GM12878 (cell line): ENCODE measurements at regions not wholly inside any gene's neighbourhood (a gene's known extent, or its start where the extent isn't known, plus 50 kb on each side); places are given as distances from the start of the nearest gene placed in this dataset.

ENCODE experiments used
- ATAC-seq: fragments of 200-7000 bp; cut with Tn5 transposase; 3 replicates; pipeline ENCODE4 v1.9.1; 2020; ENCODE audit warnings: mild to moderate bottlenecking, moderate library complexity
- BruUV-seq: library from RNA; stranded (reverse); fragments of 400-500 nt; replicated peaks from 2 replicates; lab custom pipeline; 2021; lab: Mats Ljungman, UMichigan
- CTCF ChIA-PET: fragments of 300-600 bp; sonication (Branson Sonifier 250); formaldehyde crosslinking; extraction: SDS; loops from one replicate; lab custom pipeline; 2021; ENCODE audit warnings: inconsistent platforms; lab: Yijun Ruan, JAX
- POLR2A ChIA-PET: fragments of 350-600 bp; formaldehyde crosslinking; extraction: SDS; loops from one replicate; lab custom pipeline; 2021; ENCODE audit warnings: inconsistent platforms; lab: Charles Lee
- RAD21 ChIA-PET: fragments of 300-600 bp; sonication (Branson Sonifier 250); formaldehyde crosslinking; loops from one replicate; lab custom pipeline; 2023; ENCODE audit warnings: antibody characterized with exemption; ENCODE audit not compliant: unreplicated experiment; lab: Charles Lee
- SMC1A ChIA-PET: fragments of 300-600 bp; sonication (Branson Sonifier 250); formaldehyde crosslinking; loops from one replicate; lab custom pipeline; 2023; ENCODE audit not compliant: unreplicated experiment, uncharacterized antibody; lab: Charles Lee
- DNase-seq: peaks from one replicate; pipeline ENCODE4 v3.0.0-alpha.2; 2011; ENCODE audit warnings: low read depth, low spot score
- FAIRE-seq: peaks from 3 replicates; lab custom pipeline; 2011; peaks lifted over from hg19 to GRCh38; lab: Jason Lieb, UNC
- H2AFZ ChIP-seq: 2 replicates; pipeline ENCODE4 v1.6.0; 2011; ENCODE audit warnings: low read depth, low read length, control low read depth; ENCODE audit not compliant: control insufficient read depth
- H3K27ac ChIP-seq: 2 replicates; pipeline ENCODE4 v1.5.1; 2011; ENCODE audit warnings: control low read depth; ENCODE audit not compliant: control insufficient read depth, insufficient read depth
- H3K27me3 ChIP-seq, 2 experiments: replicated peaks in 1 of 2; 2 replicates each; pipeline versions ENCODE4 v1.6.0 to v1.6.1; 2011; ENCODE audit warnings: low read length in 1 of 2; ENCODE audit not compliant: control insufficient read depth in 2 of 2, insufficient read depth in 2 of 2
- H3K36me3 ChIP-seq, 2 experiments: 2 replicates each; pipeline ENCODE4 v1.5.1; 2011; ENCODE audit warnings: low read length in 1 of 2; ENCODE audit not compliant: control insufficient read depth in 2 of 2, insufficient read depth in 2 of 2
- H3K4me1 ChIP-seq: 2 replicates; pipeline ENCODE4 v1.6.1; 2011; ENCODE audit warnings: mild to moderate bottlenecking, low read length, moderate library complexity, mixed read lengths; ENCODE audit not compliant: control insufficient read depth, insufficient read depth
- H3K4me2 ChIP-seq: 2 replicates; pipeline ENCODE4 v1.6.0; 2011; ENCODE audit warnings: control low read depth; ENCODE audit not compliant: control insufficient read depth, insufficient read depth
- H3K4me3 ChIP-seq: fragments of 200-600 bp; sonication (generic); 2 replicates; pipeline ENCODE4 v1.5.1; 2016
- H3K79me2 ChIP-seq: 2 replicates; pipeline ENCODE4 v1.6.0; 2011; ENCODE audit warnings: low read length; ENCODE audit not compliant: control insufficient read depth, insufficient read depth
- H3K9ac ChIP-seq: 2 replicates; pipeline ENCODE4 v1.8.0; 2011; ENCODE audit warnings: low read length, control low read depth, mixed read lengths; ENCODE audit not compliant: control insufficient read depth, insufficient read depth
- H3K9me3 ChIP-seq: replicated peaks from 3 replicates; pipeline ENCODE4 v1.5.1; 2011; ENCODE audit warnings: mild to moderate bottlenecking, low read length; ENCODE audit not compliant: control insufficient read depth, insufficient read depth
- H4K20me1 ChIP-seq: 2 replicates; pipeline ENCODE4 v1.6.0; 2011; ENCODE audit not compliant: control insufficient read depth, insufficient read depth
- CREB1 ChIP-seq: IDR thresholded peaks from 2 replicates; pipeline ENCODE4 v1.6.1; 2012; ENCODE audit warnings: low read depth, mild to moderate bottlenecking, inconsistent platforms
- EZH2 ChIP-seq: IDR thresholded peaks from 2 replicates; pipeline ENCODE4 v1.6.1; 2012; ENCODE audit warnings: low read depth, mild to moderate bottlenecking, control low read depth, inconsistent platforms, low read length, borderline replicate concordance; ENCODE audit not compliant: control insufficient read depth
- HCFC1 ChIP-seq: fragments of 150-350 bp; IDR thresholded peaks from 2 replicates; pipeline ENCODE4 v1.6.1; 2014; ENCODE audit warnings: low read length
- HDAC6 ChIP-seq: fragments of 200-600 bp; sonication (generic); IDR thresholded peaks from one replicate; pipeline ENCODE4 v1.8.0; 2017; ENCODE audit warnings: antibody characterized with exemption; ENCODE audit not compliant: unreplicated experiment
- IRF4 ChIP-seq: IDR thresholded peaks from 2 replicates; pipeline ENCODE4 v1.6.1; 2011; ENCODE audit warnings: low read depth, low read length
- KLF5 ChIP-seq: fragments of 450-650 bp; IDR thresholded peaks from 2 replicates; pipeline ENCODE4 v1.6.1; 2014; ENCODE audit warnings: mild to moderate bottlenecking; ENCODE audit not compliant: partially characterized antibody
- MXI1 ChIP-seq: fragments of 150-350 bp; IDR thresholded peaks from 2 replicates; pipeline ENCODE4 v1.6.1; 2011; ENCODE audit warnings: low read depth, mild to moderate bottlenecking, inconsistent platforms, low read length, improper control_type of control experiment
- MYB ChIP-seq: fragments of 150-350 bp; IDR thresholded peaks from 2 replicates; pipeline ENCODE4 v1.6.1; 2014; ENCODE audit warnings: mild to moderate bottlenecking, low read depth, low read length, borderline replicate concordance
- RBBP5 ChIP-seq: fragments of 200-600 bp; sonication (generic); conservative IDR thresholded peaks from 2 replicates; pipeline ENCODE4 v1.6.1; 2016
- SRF ChIP-seq, 2 experiments: IDR thresholded peaks; 2 replicates each; pipeline ENCODE4 v1.6.1; 2011; ENCODE audit warnings: low read depth in 2 of 2, low read length in 2 of 2, mild to moderate bottlenecking in 1 of 2, moderate library complexity in 1 of 2
- TCF3 ChIP-seq: IDR thresholded peaks from 2 replicates; pipeline ENCODE4 v1.6.1; 2012; ENCODE audit warnings: low read depth, mild to moderate bottlenecking, low read length, borderline replicate concordance; ENCODE audit not compliant: insufficient read depth
- ZNF207 ChIP-seq: fragments of 450-650 bp; IDR thresholded peaks from 2 replicates; pipeline ENCODE4 v1.6.1; 2014; ENCODE audit warnings: antibody characterized with exemption, mild to moderate bottlenecking, borderline replicate concordance
- WGBS: methylation state at CpG from one replicate; pipeline ENCODE4 v1.1.6; 2016; ENCODE audit warnings: low lambda C conversion rate; ENCODE audit not compliant: insufficient replicate concordance, insufficient coverage; ENCODE audit errors: missing lambda C conversion rate; 5-methylcytosine and 5-hydroxymethylcytosine counted together
- in situ Hi-C: fragments of 300-500 bp; cut with MboI; formaldehyde crosslinking; loops from 9 replicates; pipeline ENCODE4 v1.14.3; 2018; ENCODE audit warnings: mixed read lengths
- intact Hi-C: fragments of 100-400 bp; cut with micrococcal nuclease; formaldehyde crosslinking; loops from one replicate; pipeline ENCODE4 v1.14.2; 2022; ENCODE audit not compliant: unreplicated experiment
- TF ChIP-seq, protein P1 (sequence below): IDR thresholded peaks from 2 replicates; pipeline ENCODE4 v1.6.1; 2011; ENCODE audit warnings: low read depth, low read length, improper control_type of control experiment, borderline replicate concordance
- TF ChIP-seq, protein P2 (sequence below): IDR thresholded peaks from 2 replicates; pipeline ENCODE4 v1.6.1; 2011; ENCODE audit warnings: mild to moderate bottlenecking, low read depth, low read length, moderate library complexity; ENCODE audit not compliant: insufficient replicate concordance
- TF ChIP-seq, protein P3 (sequence below): fragments of 450-650 bp; IDR thresholded peaks from 2 replicates; pipeline ENCODE4 v1.6.1; 2017; ENCODE audit warnings: mild to moderate bottlenecking, moderate library complexity
- TF ChIP-seq, protein P4 (sequence below): fragments of 450-650 bp; formaldehyde crosslinking; IDR thresholded peaks from 2 replicates; pipeline ENCODE4 v1.4.0; 2020; ENCODE audit warnings: mild to moderate bottlenecking, moderate library complexity

DNA sequence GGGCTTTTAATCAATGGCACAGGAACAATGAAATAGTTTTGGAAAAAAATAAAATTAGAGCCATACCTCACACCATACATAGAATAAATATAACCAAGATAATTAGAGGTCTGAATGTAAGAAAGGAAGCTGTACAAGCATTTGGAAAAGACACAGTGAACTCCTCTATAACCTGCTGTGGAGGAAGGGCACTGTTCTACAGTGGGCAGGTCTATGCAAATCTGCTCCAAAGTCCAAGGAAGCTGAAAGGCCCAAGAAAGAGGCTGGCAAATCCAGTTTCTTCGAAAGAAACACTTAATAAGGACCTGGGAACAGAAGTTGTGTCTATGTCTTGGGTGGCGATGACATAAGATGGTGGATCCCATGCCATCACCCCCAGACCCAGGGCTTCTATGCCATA is 169.4 kb upstream of the RALGAPA2 start:
- no TSS peak for BruUV-seq
- Histone ChIP-seq H3K4me1 (no peaks in the 10 kb centered on the region), H3K36me3 (no peaks in the 10 kb centered on the region), H3K4me2 (no peak overlapping the region), H3K9ac (no peak overlapping the region), H3K27ac (no peak overlapping the region), H4K20me1 (no peaks in the 10 kb centered on the region), H3K9me3 (no peaks in the 10 kb centered on the region), H2AFZ (no peak overlapping the region), H3K79me2 (no peaks in the 10 kb centered on the region), H3K27me3 (no peaks in the 10 kb centered on the region; a peak in 2 of 4 replicates), H3K4me3 (no peak overlapping the region)
- 19% methylated on average over 2 of the region's 2 CpGs for WGBS
- in situ Hi-C loops (no loop called here), intact Hi-C loops (no loop called here)
- TF ChIP-seq EZH2 = no peak
- TF ChIP-seq HDAC6 = no peak
- no peak for TF ChIP-seq HCFC1
- no peak for TF ChIP-seq CREB1
- TF ChIP-seq MYB = no peak
- TF ChIP-seq, protein P1, sequence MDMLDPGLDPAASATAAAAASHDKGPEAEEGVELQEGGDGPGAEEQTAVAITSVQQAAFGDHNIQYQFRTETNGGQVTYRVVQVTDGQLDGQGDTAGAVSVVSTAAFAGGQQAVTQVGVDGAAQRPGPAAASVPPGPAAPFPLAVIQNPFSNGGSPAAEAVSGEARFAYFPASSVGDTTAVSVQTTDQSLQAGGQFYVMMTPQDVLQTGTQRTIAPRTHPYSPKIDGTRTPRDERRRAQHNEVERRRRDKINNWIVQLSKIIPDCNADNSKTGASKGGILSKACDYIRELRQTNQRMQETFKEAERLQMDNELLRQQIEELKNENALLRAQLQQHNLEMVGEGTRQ = no peak
- TF ChIP-seq, protein P2, sequence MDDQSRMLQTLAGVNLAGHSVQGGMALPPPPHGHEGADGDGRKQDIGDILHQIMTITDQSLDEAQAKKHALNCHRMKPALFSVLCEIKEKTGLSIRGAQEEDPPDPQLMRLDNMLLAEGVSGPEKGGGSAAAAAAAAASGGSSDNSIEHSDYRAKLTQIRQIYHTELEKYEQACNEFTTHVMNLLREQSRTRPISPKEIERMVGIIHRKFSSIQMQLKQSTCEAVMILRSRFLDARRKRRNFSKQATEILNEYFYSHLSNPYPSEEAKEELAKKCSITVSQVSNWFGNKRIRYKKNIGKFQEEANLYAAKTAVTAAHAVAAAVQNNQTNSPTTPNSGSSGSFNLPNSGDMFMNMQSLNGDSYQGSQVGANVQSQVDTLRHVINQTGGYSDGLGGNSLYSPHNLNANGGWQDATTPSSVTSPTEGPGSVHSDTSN = no peak
- no peak for TF ChIP-seq MXI1
- no peak for TF ChIP-seq ZNF207
- no peak for TF ChIP-seq SRF (IDR thresholded peaks at IDR 0.05; ENCODE audit: low read depth in 2 of 2, low read length in 2 of 2)
- TF ChIP-seq, protein P3, sequence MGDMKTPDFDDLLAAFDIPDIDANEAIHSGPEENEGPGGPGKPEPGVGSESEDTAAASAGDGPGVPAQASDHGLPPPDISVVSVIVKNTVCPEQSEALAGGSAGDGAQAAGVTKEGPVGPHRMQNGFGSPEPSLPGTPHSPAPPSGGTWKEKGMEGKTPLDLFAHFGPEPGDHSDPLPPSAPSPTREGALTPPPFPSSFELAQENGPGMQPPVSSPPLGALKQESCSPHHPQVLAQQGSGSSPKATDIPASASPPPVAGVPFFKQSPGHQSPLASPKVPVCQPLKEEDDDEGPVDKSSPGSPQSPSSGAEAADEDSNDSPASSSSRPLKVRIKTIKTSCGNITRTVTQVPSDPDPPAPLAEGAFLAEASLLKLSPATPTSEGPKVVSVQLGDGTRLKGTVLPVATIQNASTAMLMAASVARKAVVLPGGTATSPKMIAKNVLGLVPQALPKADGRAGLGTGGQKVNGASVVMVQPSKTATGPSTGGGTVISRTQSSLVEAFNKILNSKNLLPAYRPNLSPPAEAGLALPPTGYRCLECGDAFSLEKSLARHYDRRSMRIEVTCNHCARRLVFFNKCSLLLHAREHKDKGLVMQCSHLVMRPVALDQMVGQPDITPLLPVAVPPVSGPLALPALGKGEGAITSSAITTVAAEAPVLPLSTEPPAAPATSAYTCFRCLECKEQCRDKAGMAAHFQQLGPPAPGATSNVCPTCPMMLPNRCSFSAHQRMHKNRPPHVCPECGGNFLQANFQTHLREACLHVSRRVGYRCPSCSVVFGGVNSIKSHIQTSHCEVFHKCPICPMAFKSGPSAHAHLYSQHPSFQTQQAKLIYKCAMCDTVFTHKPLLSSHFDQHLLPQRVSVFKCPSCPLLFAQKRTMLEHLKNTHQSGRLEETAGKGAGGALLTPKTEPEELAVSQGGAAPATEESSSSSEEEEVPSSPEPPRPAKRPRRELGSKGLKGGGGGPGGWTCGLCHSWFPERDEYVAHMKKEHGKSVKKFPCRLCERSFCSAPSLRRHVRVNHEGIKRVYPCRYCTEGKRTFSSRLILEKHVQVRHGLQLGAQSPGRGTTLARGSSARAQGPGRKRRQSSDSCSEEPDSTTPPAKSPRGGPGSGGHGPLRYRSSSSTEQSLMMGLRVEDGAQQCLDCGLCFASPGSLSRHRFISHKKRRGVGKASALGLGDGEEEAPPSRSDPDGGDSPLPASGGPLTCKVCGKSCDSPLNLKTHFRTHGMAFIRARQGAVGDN = no peak
- TF ChIP-seq RBBP5 = no peak
- TF ChIP-seq IRF4 = no peak
- no peak for TF ChIP-seq TCF3
- TF ChIP-seq, protein P4, sequence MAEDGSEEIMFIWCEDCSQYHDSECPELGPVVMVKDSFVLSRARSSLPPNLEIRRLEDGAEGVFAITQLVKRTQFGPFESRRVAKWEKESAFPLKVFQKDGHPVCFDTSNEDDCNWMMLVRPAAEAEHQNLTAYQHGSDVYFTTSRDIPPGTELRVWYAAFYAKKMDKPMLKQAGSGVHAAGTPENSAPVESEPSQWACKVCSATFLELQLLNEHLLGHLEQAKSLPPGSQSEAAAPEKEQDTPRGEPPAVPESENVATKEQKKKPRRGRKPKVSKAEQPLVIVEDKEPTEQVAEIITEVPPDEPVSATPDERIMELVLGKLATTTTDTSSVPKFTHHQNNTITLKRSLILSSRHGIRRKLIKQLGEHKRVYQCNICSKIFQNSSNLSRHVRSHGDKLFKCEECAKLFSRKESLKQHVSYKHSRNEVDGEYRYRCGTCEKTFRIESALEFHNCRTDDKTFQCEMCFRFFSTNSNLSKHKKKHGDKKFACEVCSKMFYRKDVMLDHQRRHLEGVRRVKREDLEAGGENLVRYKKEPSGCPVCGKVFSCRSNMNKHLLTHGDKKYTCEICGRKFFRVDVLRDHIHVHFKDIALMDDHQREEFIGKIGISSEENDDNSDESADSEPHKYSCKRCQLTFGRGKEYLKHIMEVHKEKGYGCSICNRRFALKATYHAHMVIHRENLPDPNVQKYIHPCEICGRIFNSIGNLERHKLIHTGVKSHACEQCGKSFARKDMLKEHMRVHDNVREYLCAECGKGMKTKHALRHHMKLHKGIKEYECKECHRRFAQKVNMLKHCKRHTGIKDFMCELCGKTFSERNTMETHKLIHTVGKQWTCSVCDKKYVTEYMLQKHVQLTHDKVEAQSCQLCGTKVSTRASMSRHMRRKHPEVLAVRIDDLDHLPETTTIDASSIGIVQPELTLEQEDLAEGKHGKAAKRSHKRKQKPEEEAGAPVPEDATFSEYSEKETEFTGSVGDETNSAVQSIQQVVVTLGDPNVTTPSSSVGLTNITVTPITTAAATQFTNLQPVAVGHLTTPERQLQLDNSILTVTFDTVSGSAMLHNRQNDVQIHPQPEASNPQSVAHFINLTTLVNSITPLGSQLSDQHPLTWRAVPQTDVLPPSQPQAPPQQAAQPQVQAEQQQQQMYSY (CRISPR knock-in tag) = no peak
- TF ChIP-seq KLF5 = no peak
- ChIA-PET SMC1A (no interaction called here), RAD21 (no interaction called here), CTCF (no interaction called here), POLR2A (no interaction called here)
- ATAC-seq (no peak), DNase-seq (no peak), FAIRE-seq (no peak)
